CD14-positive monocyte (primary cell): ENCODE measurements at regions not wholly inside any gene's neighbourhood (a gene's known extent, or its start where the extent isn't known, plus 50 kb on each side); places are given as distances from the start of the nearest gene placed in this dataset.

Source experiments
- DNase-seq, 3 donors: peaks; one replicate each; pipeline ENCODE4 v3.0.0-alpha.2; 2011 to 2022
- H2AFZ ChIP-seq: 2 replicates; pipeline ENCODE4 v1.6.0; 2012; ENCODE audit warnings: mild to moderate bottlenecking, low read depth, low read length, inconsistent platforms; ENCODE audit not compliant: insufficient read depth, poor library complexity, severe bottlenecking
- H3K27ac ChIP-seq, 2 donors: 1 replicate in 1 of 2; 2 replicates in 1 of 2; pipeline ENCODE4 v1.5.1; 2012 to 2013; ENCODE audit warnings: low read length in 2 of 2, control low read depth in 1 of 2, inconsistent platforms in 1 of 2, low read depth in 1 of 2, mild to moderate bottlenecking in 1 of 2
- H3K27me3 ChIP-seq, 2 donors: one replicate each; pipeline versions ENCODE4 v1.6.0 to v1.6.1; 2011 to 2013; ENCODE audit warnings: low read length in 2 of 2; ENCODE audit not compliant: control insufficient read depth in 2 of 2, insufficient read depth in 2 of 2
- H3K36me3 ChIP-seq, 2 donors: replicated peaks in 1 of 2; 1 replicate in 1 of 2; 2 replicates in 1 of 2; pipeline versions ENCODE4 v1.5.1 to v1.6.1; 2012 to 2013; ENCODE audit warnings: low read length in 2 of 2, control low read depth in 1 of 2, inconsistent platforms in 1 of 2, mild to moderate bottlenecking in 1 of 2; ENCODE audit not compliant: insufficient read depth in 2 of 2, control insufficient read depth in 1 of 2
- H3K4me1 ChIP-seq, 2 donors: 1 replicate in 1 of 2; 2 replicates in 1 of 2; pipeline versions ENCODE4 v1.5.1 to v1.6.1; 2012 to 2013; ENCODE audit warnings: low read length in 2 of 2, control low read depth in 1 of 2, inconsistent platforms in 1 of 2, mild to moderate bottlenecking in 1 of 2, moderate library complexity in 1 of 2; ENCODE audit not compliant: insufficient read depth in 2 of 2, control insufficient read depth in 1 of 2
- H3K4me2 ChIP-seq: replicated peaks from 2 replicates; pipeline ENCODE3; 2012; ENCODE audit warnings: low read length, moderate library complexity, mild to moderate bottlenecking; ENCODE audit not compliant: poor library complexity, severe bottlenecking; ENCODE audit errors: extremely low read depth
- H3K4me3 ChIP-seq, 3 experiments: fragments of 200-600 bp in 1 of 3; sonication (generic) in 1 of 3; replicated peaks in 1 of 3; 1 replicate in 2 of 3; 2 replicates in 1 of 3; pipeline ENCODE4 v1.5.1; 2011 to 2013; ENCODE audit warnings: low read length in 3 of 3, mild to moderate bottlenecking in 3 of 3, control low read depth in 2 of 3, low read depth in 2 of 3, inconsistent platforms in 1 of 3, moderate library complexity in 1 of 3
- H3K79me2 ChIP-seq: 2 replicates; pipeline ENCODE4 v1.6.0; 2012; ENCODE audit warnings: mild to moderate bottlenecking, control low read depth, inconsistent platforms, low read length, moderate library complexity; ENCODE audit not compliant: insufficient read depth
- H3K9ac ChIP-seq: 2 replicates; pipeline ENCODE4 v1.6.0; 2017; ENCODE audit warnings: low read length, mild to moderate bottlenecking; ENCODE audit not compliant: insufficient read depth, poor library complexity, severe bottlenecking
- H3K9me3 ChIP-seq, 2 donors: replicated peaks in 1 of 2; 1 replicate in 1 of 2; 2 replicates in 1 of 2; pipeline versions ENCODE4 v1.5.1 to v1.6.1; 2012 to 2013; ENCODE audit warnings: low read length in 2 of 2, control low read depth in 1 of 2; ENCODE audit not compliant: control insufficient read depth in 1 of 2, insufficient read depth in 1 of 2
- H4K20me1 ChIP-seq: 2 replicates; pipeline ENCODE4 v1.6.0; 2012; ENCODE audit warnings: mild to moderate bottlenecking, low read length, control low read depth, moderate library complexity; ENCODE audit not compliant: insufficient read depth
- H3K27ac Mint-ChIP-seq, 7 donors: one replicate each; pipeline ENCODE4 v1.8.0; 2020; ENCODE audit warnings: mild to moderate bottlenecking in 7 of 7, mixed read lengths in 7 of 7, moderate library complexity in 6 of 7, inconsistent platforms in 2 of 7
- H3K27me3 Mint-ChIP-seq, 3 donors: one replicate each; pipeline ENCODE4 v1.8.0; 2021 to 2022; ENCODE audit warnings: low read depth in 3 of 3, mild to moderate bottlenecking in 3 of 3, mixed read lengths in 3 of 3, moderate library complexity in 3 of 3, inconsistent platforms in 1 of 3
- H3K36me3 Mint-ChIP-seq, 2 donors: one replicate each; pipeline ENCODE4 v1.8.0; 2020; ENCODE audit warnings: mixed read lengths in 2 of 2, inconsistent platforms in 1 of 2, mild to moderate bottlenecking in 1 of 2
- H3K4me1 Mint-ChIP-seq: one replicate; pipeline ENCODE4 v1.8.0; 2020; ENCODE audit warnings: mild to moderate bottlenecking, mixed read lengths
- H3K4me3 Mint-ChIP-seq, 2 donors: one replicate each; pipeline ENCODE4 v1.8.0; 2020; ENCODE audit warnings: mild to moderate bottlenecking in 2 of 2, mixed read lengths in 2 of 2, moderate library complexity in 1 of 2
- H3K9me3 Mint-ChIP-seq, 7 donors: one replicate each; pipeline ENCODE4 v1.8.0; 2020 to 2022; ENCODE audit warnings: mixed read lengths in 7 of 7, mild to moderate bottlenecking in 6 of 7, moderate library complexity in 6 of 7, inconsistent platforms in 2 of 7
- CTCF ChIP-seq: fragments of 200-600 bp; IDR thresholded peaks from one replicate; pipeline ENCODE4 v1.8.0; 2022; ENCODE audit warnings: antibody characterized with exemption, mild to moderate bottlenecking
- WGBS: methylation state at CpG from one replicate; pipeline ENCODE4 v1.1.5; 2013; ENCODE audit warnings: missing lambda C conversion rate; ENCODE audit not compliant: insufficient coverage; 5-methylcytosine and 5-hydroxymethylcytosine counted together
- intact Hi-C, 2 donors: fragments of 100-400 bp; cut with micrococcal nuclease; formaldehyde crosslinking; loops; one replicate each; pipeline versions ENCODE4 v1.15.0 to v1.15.1; 2023

DNA sequence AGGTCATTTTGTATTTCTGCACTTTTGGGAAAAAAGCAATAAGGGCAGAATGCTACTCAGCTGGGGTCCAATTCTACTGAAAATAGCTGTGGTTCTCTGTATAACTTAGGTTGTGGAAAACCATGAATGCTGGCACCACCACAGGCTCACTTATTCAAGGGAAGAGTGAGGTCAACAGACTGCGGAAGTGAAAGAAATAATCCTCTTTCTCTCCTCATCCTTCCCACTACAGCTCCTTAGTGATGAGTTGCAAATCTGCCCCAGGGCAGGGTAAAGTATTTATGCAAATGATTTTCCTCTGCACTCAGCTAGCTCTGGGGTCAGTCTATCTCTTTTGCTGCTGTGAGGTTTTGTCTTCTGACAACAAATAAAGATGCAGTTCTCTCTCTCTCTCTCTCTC lies 74.1 kb upstream of the PTPRZ1 start:
- Histone ChIP-seq H3K4me1 (no peaks in the 10 kb centered on the region), H3K9me3 (no peaks in the 10 kb centered on the region), H3K79me2 (no peaks in the 10 kb centered on the region), H3K4me2 (no peak overlapping the region), H3K27me3 (no peaks in the 10 kb centered on the region), H4K20me1 (no peaks in the 10 kb centered on the region), H3K9ac (no peak overlapping the region), H3K27ac (no peak overlapping the region), H2AFZ (no peak overlapping the region), H3K4me3 (no peak overlapping the region), H3K36me3 (no peaks in the 10 kb centered on the region)
- no peaks in the 10 kb centered on the region for H3K4me1 Mint-ChIP-seq
- peaks cover 0 to 1% (median 0%) of the 10 kb centered on the region in 3 donors for H3K27me3 Mint-ChIP-seq
- H3K27ac Mint-ChIP-seq = no peak overlapping the region
- no peak for DNase-seq
- H3K4me3 Mint-ChIP-seq = no peak overlapping the region
- TF ChIP-seq CTCF = no peak
- intact Hi-C loops = no loop called here
- H3K9me3 Mint-ChIP-seq = peaks cover 0 to 2% (median 0%) of the 10 kb centered on the region in 7 donors
- no CpG with 5 or more reads among the region's 1 CpG for WGBS
- no peaks in the 10 kb centered on the region for H3K36me3 Mint-ChIP-seq

- H3K36me3 Mint-ChIP-seq = no peaks in the 10 kb centered on the region
- intact Hi-C loops = no loop called here
- peaks cover 0 to 2% (median 0%) of the 10 kb centered on the region in 7 donors for H3K9me3 Mint-ChIP-seq
- H3K4me2 ChIP-seq = no peak overlapping the region
- no peak overlapping the region for H3K4me3 Mint-ChIP-seq
- no peak overlapping the region for H3K27ac Mint-ChIP-seq
- H3K9ac ChIP-seq = no peak overlapping the region
- H3K79me2 ChIP-seq = no peaks in the 10 kb centered on the region
- no peaks in the 10 kb centered on the region for H3K27me3 Mint-ChIP-seq
- DNase-seq = no peak
- H3K4me1 ChIP-seq = no peaks in the 10 kb centered on the region
- no peaks in the 10 kb centered on the region for H3K4me1 Mint-ChIP-seq
- no peaks in the 10 kb centered on the region for H3K36me3 ChIP-seq
- no peak overlapping the region for H2AFZ ChIP-seq
- no peak overlapping the region for H3K27ac ChIP-seq
- no peaks in the 10 kb centered on the region for H3K27me3 ChIP-seq
- H4K20me1 ChIP-seq = no peaks in the 10 kb centered on the region
- H3K9me3 ChIP-seq = no peaks in the 10 kb centered on the region
- no peak for TF ChIP-seq CTCF
- no peak overlapping the region for H3K4me3 ChIP-seq
- no CpG with 5 or more reads among the region's 2 CpGs for WGBS
Observed at GRCh38 chr7:121798453-121798840, 74.5 kb upstream of the PTPRZ1 start.
